GM19397 (cell line): ENCODE measurements at regions not wholly inside any gene's neighbourhood (a gene's known extent, or its start where the extent isn't known, plus 50 kb on each side); places are given as distances from the start of the nearest gene placed in this dataset.

Source experiments
- ATAC-seq: cut with Tn5 transposase; IDR thresholded peaks from one replicate; pipeline ENCODE4 v1.9.1; 2021; ENCODE audit warnings: mild to moderate bottlenecking, moderate library complexity; ENCODE audit not compliant: unreplicated experiment

- ATAC-seq = no peak
Observed at GRCh38 chr2:16150456-16151280, 210.3 kb downstream of the MYCN start.

- ATAC-seq = no peak
Observed at GRCh38 chr2:16149349-16150243, 209.2 kb downstream of the MYCN start.

GRCh38 chr2:16148632-16149348 lies 208.4 kb downstream of the MYCN start:
- ATAC-seq = no peak

DNA sequence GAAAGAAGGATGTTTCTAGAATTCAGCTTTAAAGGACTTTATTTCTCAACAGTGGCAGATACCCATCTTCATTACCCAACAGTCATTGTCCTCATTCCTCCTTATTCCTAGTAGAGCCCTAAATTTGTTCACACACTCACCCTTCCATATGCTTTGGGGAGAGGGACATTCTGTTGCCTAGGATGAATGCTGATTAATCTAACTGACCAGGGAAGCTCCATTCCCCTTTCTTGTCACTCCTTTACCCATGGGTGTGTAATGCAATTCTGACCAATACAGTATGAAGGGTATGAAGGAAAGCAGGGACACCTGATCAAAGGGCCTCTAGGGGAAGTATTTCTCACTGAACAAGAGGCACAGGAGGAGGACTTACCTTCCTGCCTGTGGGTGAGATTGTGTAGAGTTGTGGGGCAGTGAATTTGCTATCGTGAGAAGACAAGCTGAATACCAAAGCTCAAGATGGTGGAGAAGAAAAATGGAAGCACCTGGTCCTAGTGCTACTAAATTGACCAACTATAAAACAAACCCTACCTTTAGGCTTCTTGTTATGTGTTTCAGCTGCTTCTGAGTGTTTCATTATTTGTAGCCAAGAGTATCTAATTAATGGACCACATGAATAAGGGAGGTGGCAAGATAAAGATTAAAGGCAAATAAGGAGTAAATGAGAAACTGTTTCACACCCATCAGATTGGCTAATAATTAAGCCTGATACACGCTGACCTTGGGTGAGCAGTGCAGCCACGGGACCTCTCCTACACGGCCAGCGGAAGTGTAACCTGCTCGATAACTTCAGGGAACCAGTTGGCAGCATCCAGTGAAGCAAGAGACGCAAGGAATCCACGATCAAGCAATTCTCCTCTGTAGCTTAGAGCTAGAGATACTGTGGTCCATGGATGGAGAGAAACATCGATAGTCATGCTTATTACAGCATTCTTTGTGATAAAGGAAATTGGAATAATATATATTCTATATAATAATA lies 202.3 kb downstream of the MYCN start:
- no peak for ATAC-seq

DNA sequence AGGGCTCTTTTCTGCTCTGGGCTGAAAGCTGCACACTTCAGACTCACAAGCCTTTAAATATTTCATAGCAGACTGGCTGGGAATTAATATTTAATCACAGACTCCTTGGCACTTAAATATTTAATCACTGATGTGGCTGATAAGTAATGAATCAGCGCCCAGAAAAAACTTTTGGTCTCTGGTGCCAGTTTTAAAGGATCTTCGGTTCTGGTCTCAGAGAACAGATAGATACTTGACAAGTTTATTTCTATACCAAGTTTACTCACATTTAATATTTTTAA lies 201.2 kb downstream of the MYCN start:
- ATAC-seq = no peak

DNA sequence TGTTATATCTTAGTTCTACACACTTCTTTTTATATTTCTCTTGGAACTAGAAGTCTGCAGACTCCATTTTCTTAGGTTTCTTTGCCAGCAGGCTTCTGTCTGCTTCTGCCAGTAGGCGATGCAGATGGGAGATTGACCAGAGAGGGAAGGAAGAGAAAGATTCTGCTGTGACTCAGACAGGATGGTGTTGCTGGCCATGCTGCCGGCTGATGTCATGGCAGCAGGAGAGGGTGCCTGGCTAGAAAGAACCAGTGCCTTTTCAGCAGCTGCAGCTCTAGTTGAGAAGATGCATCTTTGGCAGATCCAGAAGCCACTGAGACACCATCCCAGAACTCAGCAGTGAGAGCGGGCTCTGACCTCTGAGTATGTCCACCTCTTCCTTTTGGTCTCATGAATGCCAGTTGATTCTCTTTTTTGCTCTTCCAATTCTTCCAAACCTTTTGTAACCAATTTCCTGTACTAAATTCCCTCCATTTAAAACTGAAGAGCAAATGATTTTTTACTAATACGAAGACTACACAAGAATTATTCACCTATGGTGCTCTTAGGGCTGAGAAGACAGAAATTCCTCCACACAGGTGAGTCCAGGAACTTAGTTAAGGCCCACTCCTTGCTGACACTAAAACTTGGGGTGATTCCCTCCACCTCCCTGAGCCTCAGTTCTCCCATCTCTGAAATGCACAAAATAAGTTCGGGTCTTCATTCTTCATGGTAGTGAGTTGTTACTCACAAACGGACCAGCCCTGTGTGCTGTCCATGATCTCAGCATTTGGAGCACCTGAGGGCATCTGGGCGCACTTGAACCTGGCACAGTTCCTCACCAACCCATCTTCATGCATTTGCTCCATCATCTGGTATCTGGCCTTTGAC lies 200.7 kb downstream of the MYCN start:
- ATAC-seq = no peak

- no peak for ATAC-seq
Observed at GRCh38 chr2:16139663-16140615, 199.6 kb downstream of the MYCN start.

GRCh38 chr2:16138811-16139662 lies 198.7 kb downstream of the MYCN start:
- no peak for ATAC-seq

DNA sequence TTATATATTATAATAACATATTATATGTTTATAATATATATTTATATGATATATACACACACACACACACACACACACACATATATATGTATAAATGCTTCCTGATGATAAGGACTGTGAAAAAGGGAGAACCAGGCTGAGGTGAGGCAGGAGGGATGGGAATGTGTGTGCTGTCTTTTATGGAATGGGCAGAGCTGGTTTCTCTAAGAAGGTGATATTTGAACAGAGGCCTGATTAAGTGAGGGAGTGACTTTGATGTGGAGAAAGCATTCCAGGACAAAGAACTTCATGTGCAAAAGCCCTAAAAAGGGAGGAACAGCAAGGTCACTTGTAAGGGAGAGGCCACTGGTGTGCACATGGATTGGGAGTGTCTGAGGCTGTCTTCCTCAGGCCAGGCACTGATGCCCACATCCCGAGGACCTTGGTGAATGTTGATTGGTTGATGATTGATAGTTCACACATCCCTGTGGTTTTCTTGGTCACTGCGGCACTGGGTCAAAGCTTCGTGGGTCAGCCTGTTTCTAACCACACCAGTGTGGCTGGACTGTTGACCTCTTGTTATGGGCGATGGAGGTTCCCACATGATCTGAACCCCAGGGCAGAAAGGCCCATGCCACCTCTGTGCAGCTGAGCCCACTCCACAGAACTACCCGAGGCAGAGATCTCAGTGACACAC lies 196.9 kb downstream of the MYCN start:
- no peak for ATAC-seq

GRCh38 chr2:16136461-16137035 lies 196.2 kb downstream of the MYCN start:
- ATAC-seq = no peak

GRCh38 chr2:16135913-16136310 lies 195.6 kb downstream of the MYCN start:
- no peak for ATAC-seq

DNA sequence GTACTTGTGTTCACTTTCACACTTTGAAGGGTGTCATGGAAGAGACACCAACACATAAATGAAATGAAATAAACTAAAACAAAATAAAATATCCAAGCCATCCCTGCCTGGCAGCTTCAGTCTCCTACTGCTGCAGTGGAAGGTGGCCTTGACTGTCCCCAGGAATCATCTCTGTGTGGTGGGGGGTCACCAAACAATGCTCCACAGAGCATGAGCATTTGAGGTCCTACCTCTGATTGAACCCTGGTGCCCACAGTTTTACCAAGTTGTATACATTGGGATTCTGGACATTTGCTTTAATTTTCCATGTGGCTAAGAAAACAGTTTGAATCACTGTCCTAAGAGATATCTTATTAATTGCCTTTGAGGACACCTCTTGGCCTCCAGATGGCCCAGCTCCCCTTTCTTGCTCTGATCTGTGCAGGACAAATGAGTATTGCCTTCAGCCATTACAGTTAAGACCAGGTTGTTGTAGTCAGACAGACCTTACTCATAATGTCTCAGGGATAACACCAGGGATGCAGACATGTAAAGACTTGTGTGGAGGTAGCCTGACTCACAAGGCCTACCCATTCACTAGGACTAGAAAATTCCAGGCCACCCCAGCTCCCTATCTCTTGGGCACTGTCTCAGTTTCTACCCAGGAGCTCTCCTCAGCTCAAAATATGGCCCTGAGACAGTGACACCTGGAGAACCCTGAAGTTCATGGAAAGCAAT lies 195.0 kb downstream of the MYCN start:
- ATAC-seq = no peak

DNA sequence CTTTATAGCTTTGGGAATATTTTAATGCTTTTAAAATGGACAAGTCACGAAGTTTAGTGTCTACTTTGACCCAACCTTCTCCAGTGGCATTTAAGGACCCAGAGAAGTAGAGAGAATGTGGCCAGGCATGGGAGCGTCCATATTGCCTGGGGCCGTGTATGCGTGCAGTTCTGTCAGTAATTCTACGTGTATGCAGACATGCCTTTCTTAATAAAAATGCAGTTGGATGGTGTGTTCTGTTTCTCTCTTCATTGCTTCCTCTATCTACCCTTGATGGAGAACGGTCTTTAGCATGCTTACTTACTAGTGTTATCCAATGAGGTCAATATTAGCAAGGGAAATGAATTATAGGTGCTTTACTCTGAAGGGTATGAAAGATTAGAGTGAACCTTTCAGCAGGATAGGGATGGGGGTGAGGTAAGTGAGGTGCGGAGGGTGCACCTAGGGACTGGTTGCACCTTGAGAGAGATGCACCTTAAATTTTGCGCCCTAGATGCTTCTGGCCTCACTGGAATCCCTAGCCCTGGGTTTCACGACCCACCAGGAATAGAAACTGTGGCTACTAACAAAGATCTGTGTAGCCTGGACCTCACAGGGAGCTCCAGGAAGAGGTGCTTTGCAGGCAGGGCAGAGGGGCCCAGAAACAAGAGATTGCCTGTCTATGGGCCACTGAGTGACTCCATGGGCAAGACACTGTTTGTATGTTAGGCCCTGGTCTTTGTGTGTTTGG lies 194.3 kb downstream of the MYCN start:
- no peak for ATAC-seq

DNA sequence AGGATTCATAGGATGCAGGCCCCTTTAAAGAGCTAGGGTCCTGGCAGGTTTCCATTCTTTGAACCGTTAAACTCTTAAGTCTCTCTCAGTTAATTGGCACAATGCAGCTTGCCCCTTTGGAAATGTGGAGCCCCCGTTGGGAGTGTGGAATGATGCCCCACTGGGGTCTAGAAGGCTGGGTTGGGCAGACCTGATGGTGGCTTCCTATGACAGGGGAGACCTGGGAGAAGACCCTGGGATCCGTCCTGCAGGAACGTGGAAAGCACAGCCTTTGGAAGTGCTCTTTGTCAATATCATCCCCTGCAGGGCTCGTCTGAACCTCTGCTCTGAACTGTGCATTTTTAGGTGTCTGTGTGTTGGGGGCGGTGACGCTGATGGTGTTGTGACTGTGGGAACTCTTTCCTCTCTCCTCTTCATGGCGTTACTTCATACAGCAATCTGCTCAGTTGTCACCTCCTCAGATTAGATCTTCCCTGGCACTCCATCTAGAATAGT lies 190.6 kb downstream of the MYCN start:
- ATAC-seq = no peak

DNA sequence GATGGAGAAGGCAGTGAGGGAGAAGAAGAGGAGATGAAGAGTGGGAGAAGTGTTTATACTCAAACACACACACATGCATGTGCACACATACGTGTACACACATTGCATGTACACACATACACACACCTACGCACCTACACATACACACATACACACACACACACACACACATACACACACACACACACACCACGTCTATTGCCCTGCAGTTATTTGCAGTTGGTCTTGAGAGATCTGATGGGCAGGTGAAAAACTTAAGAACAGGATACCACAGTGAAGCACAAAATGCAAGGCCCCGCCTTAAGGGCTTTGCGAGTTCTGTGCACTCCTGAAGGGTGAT lies 190.2 kb downstream of the MYCN start:
- no peak for ATAC-seq
